GM18907 (cell line): ENCODE measurements at regions not wholly inside any gene's neighbourhood (a gene's known extent, or its start where the extent isn't known, plus 50 kb on each side); places are given as distances from the start of the nearest gene placed in this dataset.

Experiments
- ATAC-seq: cut with Tn5 transposase; IDR thresholded peaks from one replicate; pipeline ENCODE4 v1.9.1; 2021; ENCODE audit warnings: mild to moderate bottlenecking, moderate library complexity; ENCODE audit not compliant: unreplicated experiment

GRCh38 chr3:36248374-36248773, 131.9 kb upstream of the STAC start:
- no peak for ATAC-seq

- no peak for ATAC-seq
These were observed 130.1 kb upstream of the STAC start for GRCh38 chr3:36250191-36250590.

GRCh38 chr3:36257158-36257852, 123.0 kb upstream of the STAC start:
- ATAC-seq, result no peak

- ATAC-seq, result no peak
These were observed 121.9 kb upstream of the STAC start for GRCh38 chr3:36258421-36258820.

GRCh38 chr3:36259580-36259979, 120.7 kb upstream of the STAC start:
- no peak for ATAC-seq

GRCh38 chr3:36269274-36269673, 111.0 kb upstream of the STAC start:
- ATAC-seq, result no peak

GRCh38 chr3:36282766-36283165, 97.5 kb upstream of the STAC start:
- ATAC-seq, result no peak

- no peak for ATAC-seq
These were observed 85.0 kb upstream of the STAC start for GRCh38 chr3:36295296-36295695.

- no peak for ATAC-seq
These were observed 83.1 kb upstream of the STAC start for GRCh38 chr3:36297195-36297594.

GRCh38 chr3:36298188-36298587, 82.1 kb upstream of the STAC start:
- ATAC-seq, result no peak

- ATAC-seq, result no peak
These were observed 78.2 kb upstream of the STAC start for GRCh38 chr3:36302158-36302509.

GRCh38 chr3:36302626-36303025, 77.7 kb upstream of the STAC start:
- ATAC-seq, result no peak

GRCh38 chr3:36303286-36303685, 77.0 kb upstream of the STAC start:
- no peak for ATAC-seq

- no peak for ATAC-seq
These were observed 74.3 kb upstream of the STAC start for GRCh38 chr3:36305929-36306520.

GRCh38 chr3:36309092-36309491, 71.2 kb upstream of the STAC start:
- ATAC-seq, result no peak

GRCh38 chr3:36312351-36312750, 68.0 kb upstream of the STAC start:
- ATAC-seq, result no peak

- no peak for ATAC-seq
These were observed 62.4 kb upstream of the STAC start for GRCh38 chr3:36317915-36318314.

- no peak for ATAC-seq
These were observed 61.6 kb upstream of the STAC start for GRCh38 chr3:36318621-36319200.

GRCh38 chr3:36319680-36320079, 60.6 kb upstream of the STAC start:
- ATAC-seq, result no peak
